AG10803 (cell line): ENCODE measurements at regions not wholly inside any gene's neighbourhood (a gene's known extent, or its start where the extent isn't known, plus 50 kb on each side); places are given as distances from the start of the nearest gene placed in this dataset.

Experiments used
- DNase-seq: peaks from one replicate; pipeline ENCODE4 v3.0.0; 2010; ENCODE audit warnings: low read depth
- H3K4me3 ChIP-seq: 2 replicates; pipeline ENCODE4 v1.5.1; 2011; ENCODE audit warnings: mild to moderate bottlenecking, low read length, control low read depth
- CTCF ChIP-seq: conservative IDR thresholded peaks from 2 replicates; pipeline ENCODE4 v1.5.1; 2011; ENCODE audit warnings: mild to moderate bottlenecking, low read length, control low read depth, inconsistent platforms

- no peak for TF ChIP-seq CTCF
- no peak overlapping the region for H3K4me3 ChIP-seq
- DNase-seq: no peak
These were observed 915.6 kb downstream of the TBC1D22A start for GRCh38 chr22:47678048-47678447.

- no peak for DNase-seq
- no peak for TF ChIP-seq CTCF
- no peak overlapping the region for H3K4me3 ChIP-seq
These were observed 914.2 kb downstream of the TBC1D22A start for GRCh38 chr22:47676685-47677084.

- TF ChIP-seq CTCF: no peak
- no peak overlapping the region for H3K4me3 ChIP-seq
- no peak for DNase-seq
These were observed 912.1 kb downstream of the TBC1D22A start for GRCh38 chr22:47674600-47674999.

- TF ChIP-seq CTCF: no peak
- no peak overlapping the region for H3K4me3 ChIP-seq
- no peak for DNase-seq
These were observed 911.1 kb downstream of the TBC1D22A start for GRCh38 chr22:47673557-47673956.

- no peak for DNase-seq
- no peak for TF ChIP-seq CTCF
- no peak overlapping the region for H3K4me3 ChIP-seq
These were observed 910.1 kb downstream of the TBC1D22A start for GRCh38 chr22:47672526-47672925.

- no peak for TF ChIP-seq CTCF
- no peak overlapping the region for H3K4me3 ChIP-seq
- DNase-seq: no peak
These were observed 902.7 kb downstream of the TBC1D22A start for GRCh38 chr22:47665151-47665550.

- DNase-seq: no peak
These were observed 901.5 kb downstream of the TBC1D22A start for GRCh38 chr22:47663615-47664605.

More at GRCh38 chr22:47663615-47664605, 901.5 kb downstream of the TBC1D22A start:
- no peak for TF ChIP-seq CTCF
- H3K4me3 ChIP-seq: no peak overlapping the region
